Activated CD8-positive, alpha-beta memory T cell treated with anti-CD3 and anti-CD28 coated beads for 48 hours (primary cell): ENCODE measurements at regions not wholly inside any gene's neighbourhood (a gene's known extent, or its start where the extent isn't known, plus 50 kb on each side); places are given as distances from the start of the nearest gene placed in this dataset.

Source experiments
- DNase-seq, 3 experiments: peaks; one replicate each; pipeline ENCODE4 v3.0.0-alpha.2; 2020; ENCODE audit warnings: low read depth in 2 of 3, low spot score in 2 of 3

- no peak for DNase-seq
Observed at GRCh38 chr5:87954121-87954520, 314.5 kb downstream of the TMEM161B start.

- DNase-seq = no peak
Observed at GRCh38 chr5:87951661-87952060, 317.0 kb downstream of the TMEM161B start.

GRCh38 chr5:87949676-87950631 is 318.7 kb downstream of the TMEM161B start:
- DNase-seq = no peak

- DNase-seq = no peak
Observed at GRCh38 chr5:87948486-87948885, 320.2 kb downstream of the TMEM161B start.

- DNase-seq = no peak
Observed at GRCh38 chr5:87946271-87946670, 322.4 kb downstream of the TMEM161B start.

GRCh38 chr5:87945286-87945650 is 323.4 kb downstream of the TMEM161B start:
- DNase-seq = no peak

GRCh38 chr5:87944553-87945285 is 323.9 kb downstream of the TMEM161B start:
- DNase-seq = no peak

- no peak for DNase-seq
Observed at GRCh38 chr5:87940775-87941174, 327.9 kb downstream of the TMEM161B start.

- no peak for DNase-seq
Observed at GRCh38 chr5:87936667-87937066, 332.0 kb downstream of the TMEM161B start.

- DNase-seq = no peak
Observed at GRCh38 chr5:87924436-87924835, 344.2 kb downstream of the TMEM161B start.

GRCh38 chr5:87916320-87916719 is 352.3 kb downstream of the TMEM161B start:
- DNase-seq = no peak

GRCh38 chr5:87912419-87912818 is 356.2 kb downstream of the TMEM161B start:
- DNase-seq = no peak

- no peak for DNase-seq
Observed at GRCh38 chr5:87909382-87909781, 359.3 kb downstream of the TMEM161B start.

- DNase-seq = no peak
Observed at GRCh38 chr5:87906962-87907361, 361.7 kb downstream of the TMEM161B start.

GRCh38 chr5:87900419-87900818 is 368.2 kb downstream of the TMEM161B start:
- DNase-seq = no peak

GRCh38 chr5:87899721-87900131 is 368.9 kb downstream of the TMEM161B start:
- no peak for DNase-seq

- no peak for DNase-seq
Observed at GRCh38 chr5:87899208-87899661, 369.4 kb downstream of the TMEM161B start.

- DNase-seq = no peak
Observed at GRCh38 chr5:87898574-87898973, 370.1 kb downstream of the TMEM161B start.

- no peak for DNase-seq
Observed at GRCh38 chr5:87888139-87888538, 380.5 kb downstream of the TMEM161B start.

- no peak for DNase-seq
Observed at GRCh38 chr5:87887247-87887646, 381.4 kb downstream of the TMEM161B start.

- DNase-seq = no peak
Observed at GRCh38 chr5:87886164-87886563, 382.5 kb downstream of the TMEM161B start.

GRCh38 chr5:87885758-87886157 is 382.9 kb downstream of the TMEM161B start:
- no peak for DNase-seq
